HG03196 (cell line): ENCODE measurements at regions not wholly inside any gene's neighbourhood (a gene's known extent, or its start where the extent isn't known, plus 50 kb on each side); places are given as distances from the start of the nearest gene placed in this dataset.

Source experiments
- ATAC-seq: cut with Tn5 transposase; IDR thresholded peaks from one replicate; pipeline ENCODE4 v1.9.1; 2021; ENCODE audit not compliant: unreplicated experiment

DNA sequence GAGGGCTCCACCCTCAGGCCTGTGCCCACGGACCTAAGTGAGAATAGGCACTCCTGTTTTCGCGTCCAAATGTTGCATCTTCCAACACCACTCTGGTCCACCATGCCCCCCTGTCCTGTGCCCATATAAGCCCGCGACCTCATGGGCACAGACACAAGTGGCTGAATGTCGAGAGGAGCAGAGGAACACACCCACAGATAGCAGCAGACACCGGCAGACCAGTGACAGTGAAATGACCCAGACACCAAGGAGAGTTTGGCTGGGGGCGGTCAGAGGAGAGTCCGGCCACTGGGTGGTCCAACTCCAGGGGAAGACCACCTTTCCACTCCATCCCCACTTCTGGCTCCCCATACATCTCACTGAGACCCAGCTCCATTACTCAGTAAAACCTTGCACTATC, 161.4 kb upstream of the DAB2 start:
- no peak for ATAC-seq

- no peak for ATAC-seq
Measured at GRCh38 chr5:39584927-39585326, 160.1 kb upstream of the DAB2 start.

GRCh38 chr5:39580702-39581453, 156.1 kb upstream of the DAB2 start:
- no peak for ATAC-seq

DNA sequence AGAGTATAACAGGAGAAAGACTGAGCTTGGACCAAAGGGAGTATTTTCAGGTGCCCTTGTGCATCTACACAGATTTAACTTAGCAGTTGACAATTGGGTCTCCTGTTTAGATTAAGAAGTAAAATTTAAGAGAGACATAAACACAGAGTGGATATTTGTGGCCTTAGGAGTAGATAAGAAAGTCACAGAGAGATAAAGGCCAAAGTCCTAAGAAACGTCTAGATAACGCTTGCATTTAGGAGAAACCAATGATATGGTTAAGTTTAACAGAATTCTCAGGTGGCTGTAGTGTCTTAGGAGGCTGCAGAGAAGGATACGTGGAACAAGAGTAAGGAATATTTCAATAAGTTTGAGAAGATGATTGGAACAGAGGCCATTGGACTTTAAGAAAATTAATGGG, 155.0 kb upstream of the DAB2 start:
- ATAC-seq = no peak

- no peak for ATAC-seq
Measured at GRCh38 chr5:39578887-39579497, 154.2 kb upstream of the DAB2 start.

DNA sequence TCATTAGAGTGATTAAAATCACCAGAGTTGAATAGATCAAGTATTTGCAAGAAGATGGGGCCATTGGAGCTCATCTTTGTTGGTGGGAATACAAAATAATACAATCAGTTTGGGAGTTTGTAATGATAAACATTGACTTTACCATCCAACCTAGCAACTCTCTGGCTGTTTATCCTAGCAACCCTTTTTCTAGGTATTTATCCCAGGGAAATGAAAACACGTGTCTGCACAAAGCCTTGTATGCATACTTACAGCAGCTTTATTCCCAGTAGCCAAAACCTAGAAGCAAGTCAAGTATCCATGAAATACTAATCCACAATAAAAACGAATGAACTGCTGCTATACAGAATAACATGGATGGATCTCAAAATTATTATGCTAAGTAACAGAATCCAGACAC, 152.7 kb upstream of the DAB2 start:
- no peak for ATAC-seq

DNA sequence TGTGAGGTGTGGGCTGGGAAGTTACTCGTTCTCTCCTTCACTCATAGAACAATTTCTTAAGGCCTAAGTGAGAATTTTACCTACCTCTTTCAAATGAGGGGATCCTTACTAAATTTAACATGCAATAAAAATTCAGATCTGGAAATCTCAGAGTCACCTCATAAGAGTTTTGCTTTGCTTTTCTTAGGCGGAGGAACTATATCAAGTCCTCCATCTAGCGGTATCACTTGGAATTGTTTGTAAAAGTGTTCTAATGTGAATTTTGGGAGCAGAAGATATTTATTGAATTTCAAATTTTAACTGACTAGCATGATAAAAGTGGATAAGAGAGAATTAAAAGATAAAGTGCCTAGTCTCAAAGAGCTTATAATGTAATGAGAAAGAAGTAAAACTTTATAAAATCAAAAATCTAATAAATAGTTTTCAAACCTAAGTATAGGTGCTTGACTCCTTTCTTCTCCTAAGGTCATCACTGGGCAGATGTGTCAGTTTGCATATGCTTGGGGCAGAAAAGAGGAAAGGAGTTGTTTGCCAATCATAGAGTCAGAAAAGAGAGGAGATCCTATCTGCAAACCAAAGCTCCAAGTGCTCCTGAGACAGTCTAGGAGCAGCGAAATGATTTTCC, 145.7 kb upstream of the DAB2 start:
- no peak for ATAC-seq

GRCh38 chr5:39569857-39570256, 145.1 kb upstream of the DAB2 start:
- ATAC-seq = no peak

DNA sequence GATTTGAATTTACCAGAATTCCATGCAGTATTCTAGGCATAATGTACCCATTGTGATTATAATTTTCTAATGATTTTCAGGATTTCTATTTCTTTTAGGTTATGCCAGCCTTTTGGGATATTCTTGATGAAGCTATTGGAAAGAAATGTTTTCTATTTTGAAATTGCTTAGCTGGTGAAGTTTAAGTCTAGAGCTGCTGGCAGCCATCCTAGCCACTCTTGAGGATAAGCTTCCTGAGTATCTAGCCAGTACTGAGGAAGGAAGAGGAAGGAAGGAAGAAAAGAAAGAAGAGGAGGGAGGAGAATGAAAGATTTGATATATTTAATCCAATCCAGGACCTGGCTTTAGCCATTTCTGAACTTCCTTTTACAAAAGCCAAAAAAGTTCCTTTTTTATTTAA, 142.1 kb upstream of the DAB2 start:
- ATAC-seq = no peak

- no peak for ATAC-seq
Measured at GRCh38 chr5:39566029-39566428, 141.2 kb upstream of the DAB2 start.

DNA sequence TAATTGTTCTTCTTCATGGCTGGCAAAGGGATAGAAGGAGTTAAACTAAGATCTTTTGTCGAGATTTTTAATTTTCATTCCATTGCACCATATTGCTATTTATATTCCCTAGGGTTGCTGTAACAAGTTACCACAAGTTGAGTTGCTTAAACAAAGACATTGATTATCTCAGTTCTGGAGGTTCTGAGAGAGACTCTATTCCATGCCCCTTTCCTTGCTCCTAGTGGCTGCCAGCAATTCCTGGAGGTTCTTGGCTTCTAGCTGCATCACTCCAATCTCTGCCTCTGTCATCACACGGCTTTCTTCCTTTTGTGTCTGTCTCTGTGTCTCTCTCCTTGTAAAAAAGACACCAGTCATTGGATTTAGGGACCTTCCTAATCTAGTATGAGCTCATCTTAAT, 136.6 kb upstream of the DAB2 start:
- ATAC-seq = no peak

DNA sequence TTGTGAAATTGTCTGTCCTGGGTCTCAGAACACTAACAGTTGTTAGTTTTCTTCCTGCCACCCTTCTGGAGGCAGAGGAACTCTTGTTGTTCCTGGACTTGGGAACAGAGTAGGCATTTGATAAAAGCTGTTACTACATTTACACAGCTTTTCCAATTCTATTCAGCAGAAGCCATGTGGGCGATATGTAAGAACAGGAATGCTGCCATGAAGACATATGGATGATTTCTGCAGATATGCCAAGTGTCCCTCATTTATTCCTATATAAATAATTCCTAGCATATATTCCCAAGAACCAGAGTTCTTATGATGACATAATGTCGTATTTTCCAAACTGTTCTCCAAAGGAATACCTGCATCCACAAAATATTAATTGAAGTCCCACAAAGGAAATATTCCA, 135.9 kb upstream of the DAB2 start:
- no peak for ATAC-seq

- ATAC-seq = no peak
Measured at GRCh38 chr5:39559923-39560322, 135.1 kb upstream of the DAB2 start.

DNA sequence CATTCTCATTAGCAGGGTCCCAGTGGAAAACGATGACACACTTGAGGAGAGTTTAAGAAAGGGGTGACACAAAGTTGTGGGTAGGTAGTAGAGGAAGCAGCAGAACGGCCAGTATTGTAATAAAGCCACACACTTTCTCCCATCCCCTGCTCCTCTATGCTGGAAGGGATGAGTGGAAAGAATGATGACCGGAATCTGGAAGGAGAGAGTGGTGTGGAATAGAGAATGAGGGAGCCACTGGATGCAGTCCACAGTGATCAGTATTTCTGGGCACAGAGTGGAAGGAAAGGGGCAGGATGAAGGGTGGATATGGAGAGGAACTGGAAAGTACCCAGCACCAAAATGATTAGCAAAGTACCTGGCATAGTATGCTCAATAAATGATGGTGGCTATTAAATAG, 133.8 kb upstream of the DAB2 start:
- ATAC-seq = no peak

DNA sequence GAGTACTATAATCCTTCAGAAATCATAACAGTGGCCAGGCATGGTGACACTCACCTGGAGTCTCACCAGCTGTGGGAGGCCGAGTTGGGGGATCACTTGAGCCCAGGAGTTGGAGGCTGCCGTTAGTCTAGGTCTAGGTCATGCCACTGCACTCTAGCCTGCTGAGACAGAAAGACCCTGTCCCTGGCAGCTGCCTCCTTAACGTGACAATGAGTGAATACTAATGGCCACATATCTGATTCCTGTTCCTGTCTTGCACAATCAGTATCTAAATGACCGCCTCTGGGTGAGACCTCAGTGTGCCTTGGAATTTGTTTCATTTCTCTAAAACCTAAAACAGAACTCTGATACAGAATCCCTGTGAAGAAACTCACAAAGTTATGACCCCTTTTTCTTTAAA, 131.0 kb upstream of the DAB2 start:
- ATAC-seq = no peak

GRCh38 chr5:39547553-39548154, 122.9 kb upstream of the DAB2 start:
- no peak for ATAC-seq

DNA sequence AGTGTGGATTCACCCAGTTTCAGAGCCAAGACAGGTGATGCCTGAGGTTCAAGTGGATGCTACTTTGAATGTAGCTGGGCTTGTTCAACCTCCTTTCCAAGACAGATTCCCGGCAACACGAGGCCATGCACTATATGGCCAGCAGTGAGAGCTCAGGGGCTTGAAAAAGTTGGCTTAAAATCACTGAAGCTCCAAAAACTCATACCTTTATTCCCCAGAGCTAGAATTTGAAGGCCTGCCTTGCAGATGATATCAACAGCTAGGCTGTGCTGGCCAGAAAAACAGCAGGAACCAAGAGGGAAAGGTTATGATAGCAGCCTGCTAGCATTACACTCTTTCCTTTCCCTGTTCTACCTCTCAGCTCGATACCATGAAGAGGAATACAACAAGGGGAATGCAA, 120.2 kb upstream of the DAB2 start:
- no peak for ATAC-seq

DNA sequence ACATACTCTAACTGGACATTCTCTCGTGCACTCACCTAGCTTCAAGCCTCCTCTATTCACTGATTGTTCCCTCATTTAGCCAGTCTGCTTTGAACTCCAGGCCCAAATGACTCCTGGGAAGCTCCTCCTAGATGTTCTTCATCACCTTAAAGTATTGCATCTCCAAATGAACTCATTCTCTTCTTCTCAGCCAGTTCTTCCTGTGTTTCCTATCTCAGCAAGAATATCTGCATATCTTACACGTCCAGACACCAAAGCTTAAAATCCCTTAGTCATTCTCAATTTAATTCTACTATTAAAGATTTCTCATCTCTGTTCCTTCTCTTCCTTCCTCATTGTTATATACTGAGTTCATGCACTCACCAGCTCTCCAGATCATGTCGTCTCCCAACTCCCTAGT, 118.6 kb upstream of the DAB2 start:
- ATAC-seq = no peak

GRCh38 chr5:39542511-39543285, 117.9 kb upstream of the DAB2 start:
- no peak for ATAC-seq

DNA sequence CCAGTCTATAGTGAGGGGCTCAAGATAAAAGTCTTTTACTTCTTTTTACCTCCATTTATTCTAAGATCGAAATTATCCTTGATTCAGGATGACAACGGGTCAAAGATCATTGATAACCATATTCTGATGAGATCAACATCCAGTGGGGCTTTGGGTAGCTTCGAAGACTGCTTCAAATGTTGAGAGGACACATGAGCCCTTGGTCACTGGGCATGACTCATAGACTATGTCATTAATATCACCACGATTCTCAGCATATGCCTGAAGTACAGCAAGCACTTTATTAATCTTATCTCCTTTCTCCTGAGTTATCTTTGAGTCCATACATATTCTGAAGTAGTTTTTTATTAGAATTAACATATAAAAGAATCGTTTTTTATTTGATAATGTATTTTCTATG, 117.1 kb upstream of the DAB2 start:
- ATAC-seq = no peak

GRCh38 chr5:39539470-39539869, 114.7 kb upstream of the DAB2 start:
- no peak for ATAC-seq
